T-helper 17 cell (primary cell): ENCODE measurements at regions not wholly inside any gene's neighbourhood (a gene's known extent, or its start where the extent isn't known, plus 50 kb on each side); places are given as distances from the start of the nearest gene placed in this dataset.
A peak's percentile ranks its signal among the peaks of the same experiment; 100 is the strongest.

Source experiments
- ATAC-seq: fragments of 150-1000 bp; cut with Tn5 transposase; 2 replicates; pipeline ENCODE4 v1.10.0; 2021; ENCODE audit warnings: mild to moderate bottlenecking, moderate library complexity
- DNase-seq, 3 donors: peaks; one replicate each; pipeline versions ENCODE4 v3.0.0 to v3.0.0-alpha.2; 2020 to 2021
- H3K9me3 ChIP-seq: one replicate; pipeline ENCODE4 v1.7.0; 2013; ENCODE audit warnings: low read length, mild to moderate bottlenecking; ENCODE audit not compliant: control insufficient read depth, poor library complexity, severe bottlenecking
- H3K27ac Mint-ChIP-seq: one replicate; pipeline ENCODE4 v1.8.0; 2022; ENCODE audit warnings: mild to moderate bottlenecking, moderate library complexity, mixed read lengths
- H3K27me3 Mint-ChIP-seq: one replicate; pipeline ENCODE4 v1.8.0; 2022; ENCODE audit warnings: mixed read lengths
- H3K36me3 Mint-ChIP-seq: one replicate; pipeline ENCODE4 v1.8.0; 2022; ENCODE audit warnings: low read depth, mixed read lengths
- H3K4me1 Mint-ChIP-seq: one replicate; pipeline ENCODE4 v1.8.0; 2022; ENCODE audit warnings: mild to moderate bottlenecking, mixed read lengths
- H3K4me3 Mint-ChIP-seq: one replicate; pipeline ENCODE4 v1.8.0; 2022; ENCODE audit warnings: mild to moderate bottlenecking, moderate library complexity, mixed read lengths

DNA sequence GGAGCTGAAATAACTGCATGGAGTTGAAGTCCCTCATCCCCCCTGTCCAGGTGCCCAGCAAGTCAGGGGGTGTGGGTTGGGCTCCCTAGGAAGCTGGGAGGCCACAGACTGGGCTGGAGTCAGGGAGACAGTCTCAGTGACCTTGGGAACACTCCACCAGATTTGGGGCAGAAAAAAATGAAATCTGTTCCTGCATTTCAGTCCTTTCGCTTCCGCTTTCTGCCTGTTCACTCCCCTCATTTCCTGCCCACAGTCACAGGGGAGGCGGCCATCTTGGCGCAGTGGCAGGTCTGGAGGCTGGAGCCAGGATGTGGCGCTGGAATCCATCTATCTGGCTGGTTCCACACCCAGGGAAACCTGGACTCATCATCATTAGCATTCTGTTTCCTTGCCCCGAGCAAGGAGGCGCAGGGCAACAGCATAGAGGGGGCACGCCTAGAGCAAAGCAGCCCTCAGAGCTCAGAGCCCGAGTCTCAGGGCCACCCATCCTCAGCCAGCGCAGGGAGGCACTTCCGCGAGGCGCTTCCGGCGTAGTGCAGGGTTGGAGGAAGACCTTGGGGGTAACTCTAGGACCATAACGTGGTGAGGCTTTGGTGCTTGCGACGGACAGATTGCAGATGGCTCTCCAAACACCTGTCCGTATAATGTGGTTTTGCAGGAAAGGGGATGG is 86.2 kb upstream of the HSPA9 start:
- H3K27me3 Mint-ChIP-seq = peaks cover 94% of the 10 kb centered on the region
- H3K4me1 Mint-ChIP-seq = peaks cover 24% of the 10 kb centered on the region
- DNase-seq (no peak), ATAC-seq (no peak)
- H3K27ac Mint-ChIP-seq = no peak overlapping the region
- no peak overlapping the region for H3K4me3 Mint-ChIP-seq
- H3K9me3 ChIP-seq = no peaks in the 10 kb centered on the region
- peaks cover 4% of the 10 kb centered on the region for H3K36me3 Mint-ChIP-seq

GRCh38 chr5:138660051-138660572 is 84.9 kb upstream of the HSPA9 start:
- peaks cover 25% of the 10 kb centered on the region for H3K4me1 Mint-ChIP-seq
- DNase-seq = no peak

GRCh38 chr5:138659561-138659960 is 84.4 kb upstream of the HSPA9 start:
- H3K9me3 ChIP-seq = no peaks in the 10 kb centered on the region
- H3K4me3 Mint-ChIP-seq = no peak overlapping the region
- ATAC-seq (no peak), DNase-seq (no peak)
- H3K27me3 Mint-ChIP-seq = peaks cover 94% of the 10 kb centered on the region
- H3K36me3 Mint-ChIP-seq = peaks cover 6% of the 10 kb centered on the region
- no peak overlapping the region for H3K27ac Mint-ChIP-seq
- peaks cover 28% of the 10 kb centered on the region for H3K4me1 Mint-ChIP-seq

More at GRCh38 chr5:138660051-138660572, 84.9 kb upstream of the HSPA9 start:
- H3K9me3 ChIP-seq = no peaks in the 10 kb centered on the region
- Mint-ChIP-seq H3K4me3 (no peak overlapping the region), H3K36me3 (peaks cover 4% of the 10 kb centered on the region), H3K27ac (no peak overlapping the region), H3K27me3 (peaks cover 94% of the 10 kb centered on the region)
- no peak for ATAC-seq

GRCh38 chr5:138659121-138659520 is 83.9 kb upstream of the HSPA9 start:
- Mint-ChIP-seq H3K4me1 (peaks cover 29% of the 10 kb centered on the region), H3K27me3 (peaks cover 93% of the 10 kb centered on the region), H3K36me3 (peaks cover 6% of the 10 kb centered on the region), H3K27ac (no peak overlapping the region), H3K4me3 (no peak overlapping the region)
- ATAC-seq (no peak), DNase-seq (no peak)
- no peaks in the 10 kb centered on the region for H3K9me3 ChIP-seq

GRCh38 chr5:138658676-138659075 is 83.5 kb upstream of the HSPA9 start:
- Mint-ChIP-seq H3K27ac (no peak overlapping the region), H3K36me3 (peaks cover 6% of the 10 kb centered on the region), H3K27me3 (peaks cover 94% of the 10 kb centered on the region), H3K4me1 (peaks cover 32% of the 10 kb centered on the region), H3K4me3 (peak overlapping the region; percentile 21)
- no peak for DNase-seq
- no peak for ATAC-seq
- no peaks in the 10 kb centered on the region for H3K9me3 ChIP-seq

- ATAC-seq (no peak), DNase-seq (no peak)
- no peak overlapping the region for H3K27ac Mint-ChIP-seq
- peaks cover 94% of the 10 kb centered on the region for H3K27me3 Mint-ChIP-seq
- peaks cover 23% of the 10 kb centered on the region for H3K4me1 Mint-ChIP-seq
- H3K4me3 Mint-ChIP-seq = no peak overlapping the region
- no peaks in the 10 kb centered on the region for H3K9me3 ChIP-seq
- peaks cover 6% of the 10 kb centered on the region for H3K36me3 Mint-ChIP-seq
Observed at GRCh38 chr5:138657360-138657759, 82.2 kb upstream of the HSPA9 start.

- H3K36me3 Mint-ChIP-seq = peaks cover 6% of the 10 kb centered on the region
- ATAC-seq (no peak), DNase-seq (no peak)
- H3K27ac Mint-ChIP-seq = no peak overlapping the region
- peaks cover 23% of the 10 kb centered on the region for H3K4me1 Mint-ChIP-seq
- no peaks in the 10 kb centered on the region for H3K9me3 ChIP-seq
- peaks cover 94% of the 10 kb centered on the region for H3K27me3 Mint-ChIP-seq
- no peak overlapping the region for H3K4me3 Mint-ChIP-seq
Observed at GRCh38 chr5:138656916-138657315, 81.7 kb upstream of the HSPA9 start.

DNA sequence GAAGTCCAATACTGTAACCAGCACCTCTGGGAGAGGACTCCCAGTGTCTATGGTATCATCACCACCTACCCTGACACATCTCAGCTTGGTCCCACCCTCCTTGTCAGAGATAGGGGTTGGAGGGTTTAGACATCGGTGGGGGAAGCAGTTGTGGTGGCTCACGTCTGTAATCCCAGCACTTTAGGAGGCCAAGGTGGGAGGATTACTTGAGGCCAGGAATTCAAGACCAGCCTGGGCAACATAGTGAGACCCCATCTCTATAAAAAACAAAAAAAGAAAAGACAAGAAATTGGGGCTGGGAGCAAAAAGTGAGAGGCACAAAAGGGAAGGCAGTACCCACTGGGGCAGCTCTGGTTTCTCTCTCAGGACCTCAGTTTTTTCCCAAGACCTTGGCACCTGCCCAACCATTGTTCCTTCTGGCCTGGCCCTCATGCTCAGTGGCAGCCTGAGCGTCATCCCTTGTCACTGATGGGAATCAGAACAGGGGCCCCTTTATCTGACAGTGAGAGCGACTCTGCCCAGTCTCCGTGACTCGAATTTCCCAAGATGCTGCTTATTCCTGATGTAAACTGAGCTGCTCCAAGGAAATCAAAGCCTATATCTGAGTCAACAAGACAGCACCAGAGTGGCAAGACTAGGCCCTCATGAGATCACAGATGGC is 80.5 kb upstream of the HSPA9 start:
- Mint-ChIP-seq H3K4me3 (no peak overlapping the region), H3K27ac (no peak overlapping the region), H3K27me3 (peaks cover 94% of the 10 kb centered on the region), H3K4me1 (peaks cover 27% of the 10 kb centered on the region), H3K36me3 (peaks cover 6% of the 10 kb centered on the region)
- DNase-seq = no peak
- H3K9me3 ChIP-seq = no peaks in the 10 kb centered on the region
- no peak for ATAC-seq

DNA sequence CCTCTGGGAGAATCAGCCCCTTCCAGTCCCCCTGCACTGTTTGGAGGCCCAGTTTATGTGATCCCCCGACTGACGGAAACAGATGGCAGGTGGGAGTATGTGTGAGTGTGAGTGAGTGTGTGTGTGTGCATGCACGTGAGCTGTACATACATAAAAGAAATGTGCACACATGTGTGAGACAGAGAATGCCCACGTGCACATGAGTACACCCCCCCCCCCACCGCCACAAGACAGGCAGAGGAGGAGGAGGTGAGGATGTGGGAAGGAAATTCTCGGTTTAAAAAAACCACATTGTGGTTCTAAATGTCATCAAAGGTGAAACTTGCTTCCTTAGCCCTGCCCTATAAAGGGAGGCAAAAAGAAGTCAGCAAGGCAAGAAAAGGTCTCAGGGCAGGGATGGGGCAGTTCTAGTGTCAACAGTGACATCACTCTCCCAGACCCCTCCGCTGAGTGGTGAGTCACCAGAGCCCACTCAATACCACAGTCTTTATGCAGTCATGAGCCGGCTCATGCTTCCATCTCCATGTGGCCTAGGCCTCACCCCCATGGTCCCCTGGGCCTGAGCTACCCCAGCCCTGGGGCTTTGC is 79.2 kb upstream of the HSPA9 start:
- Mint-ChIP-seq H3K27ac (peak overlapping the region; percentile 39), H3K4me3 (peak overlapping the region; percentile 34), H3K36me3 (peaks cover 6% of the 10 kb centered on the region), H3K4me1 (peaks cover 22% of the 10 kb centered on the region), H3K27me3 (peaks cover 93% of the 10 kb centered on the region)
- H3K9me3 ChIP-seq = no peaks in the 10 kb centered on the region
- DNase-seq = peak; percentile 20 to 54 (median 39)
- peak; percentile 97 for ATAC-seq

DNA sequence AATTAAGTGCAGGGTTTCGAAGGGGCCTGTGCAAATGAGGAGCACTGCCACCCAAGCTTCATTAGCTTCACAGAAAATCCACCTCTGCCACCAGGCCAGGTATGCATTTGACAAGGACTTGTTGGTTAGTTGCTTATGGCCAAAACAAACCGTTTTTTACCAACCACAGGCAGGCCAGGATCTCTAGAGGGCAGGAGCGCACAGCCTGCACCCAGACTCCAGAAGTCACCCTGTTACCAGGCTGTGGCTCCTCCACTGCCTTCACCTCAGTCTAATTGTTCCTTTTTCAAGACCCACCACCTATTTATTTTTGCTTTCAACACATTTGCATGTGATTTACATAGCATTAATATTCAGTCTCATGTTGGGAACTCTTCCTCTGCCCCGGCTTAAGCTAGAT is 78.3 kb upstream of the HSPA9 start:
- no peak overlapping the region for H3K27ac Mint-ChIP-seq
- H3K27me3 Mint-ChIP-seq = peaks cover 93% of the 10 kb centered on the region
- H3K36me3 Mint-ChIP-seq = peaks cover 6% of the 10 kb centered on the region
- ATAC-seq = no peak
- H3K4me1 Mint-ChIP-seq = peaks cover 23% of the 10 kb centered on the region
- no peak for DNase-seq
- H3K4me3 Mint-ChIP-seq = no peak overlapping the region
- no peaks in the 10 kb centered on the region for H3K9me3 ChIP-seq

- Mint-ChIP-seq H3K27me3 (peaks cover 98% of the 10 kb centered on the region), H3K36me3 (peaks cover 3% of the 10 kb centered on the region), H3K4me3 (no peak overlapping the region), H3K27ac (no peak overlapping the region), H3K4me1 (peaks cover 24% of the 10 kb centered on the region)
- H3K9me3 ChIP-seq = no peaks in the 10 kb centered on the region
- DNase-seq (no peak), ATAC-seq (no peak)
Observed at GRCh38 chr5:138651767-138652117, 76.5 kb upstream of the HSPA9 start.

DNA sequence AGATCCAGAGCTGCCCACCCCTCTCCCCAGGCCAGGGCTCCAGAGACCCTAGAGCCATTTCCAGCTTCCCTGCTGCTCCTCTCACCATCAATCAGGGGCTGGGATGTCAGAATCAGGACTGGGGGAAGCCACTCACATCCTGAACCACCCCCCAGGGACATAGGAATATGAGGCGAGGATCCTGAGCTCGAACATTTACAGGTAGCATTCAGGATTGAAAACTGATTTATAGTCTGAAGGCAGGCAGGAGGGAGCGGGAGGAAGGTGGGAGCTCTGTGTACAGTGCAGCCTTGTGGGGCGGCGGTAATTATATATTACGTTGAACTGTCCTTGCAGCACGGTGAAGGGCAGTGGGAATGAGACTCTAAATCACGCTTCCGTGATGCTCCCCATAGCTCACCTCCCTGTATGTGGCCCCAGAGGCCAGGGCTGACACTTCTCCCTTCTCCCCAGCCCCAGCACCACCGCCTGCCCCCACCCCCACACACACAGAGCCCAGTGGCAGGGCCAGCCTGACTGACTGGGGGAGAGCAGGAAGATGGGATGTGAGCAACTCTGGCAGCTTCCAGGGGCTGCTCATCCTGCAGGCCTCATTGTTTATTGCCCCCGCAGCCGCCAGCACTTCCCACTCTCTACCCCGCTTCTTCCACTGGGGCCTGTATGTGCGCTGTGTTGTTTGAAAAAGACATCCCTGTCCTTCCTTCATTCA is 76.0 kb upstream of the HSPA9 start:
- DNase-seq = no peak
- no peak for ATAC-seq
- H3K9me3 ChIP-seq = no peaks in the 10 kb centered on the region
- Mint-ChIP-seq H3K4me1 (peaks cover 24% of the 10 kb centered on the region), H3K4me3 (no peak overlapping the region), H3K27ac (no peak overlapping the region), H3K36me3 (peaks cover 3% of the 10 kb centered on the region), H3K27me3 (peaks cover 98% of the 10 kb centered on the region)

GRCh38 chr5:138650196-138650595 is 75.0 kb upstream of the HSPA9 start:
- ATAC-seq (no peak), DNase-seq (no peak)
- H3K4me1 Mint-ChIP-seq = peaks cover 23% of the 10 kb centered on the region
- H3K9me3 ChIP-seq = no peaks in the 10 kb centered on the region
- H3K36me3 Mint-ChIP-seq = peaks cover 3% of the 10 kb centered on the region
- H3K27me3 Mint-ChIP-seq = peaks cover 95% of the 10 kb centered on the region
- H3K27ac Mint-ChIP-seq = no peak overlapping the region
- no peak overlapping the region for H3K4me3 Mint-ChIP-seq
